T-helper 2 cell treated with Interferon-gamma antibody and Interleukin-4, amounts not matched to agents 5 μg/mL and 100 μg/mL, for 36 hours (primary cell): ENCODE measurements at regions not wholly inside any gene's neighbourhood (a gene's known extent, or its start where the extent isn't known, plus 50 kb on each side); places are given as distances from the start of the nearest gene placed in this dataset.

Source experiments
- DNase-seq: peaks from one replicate; pipeline ENCODE4 v3.0.0; 2021; ENCODE audit warnings: low spot score
- H3K27ac Mint-ChIP-seq: one replicate; pipeline ENCODE4 v1.8.0; 2021; ENCODE audit warnings: mild to moderate bottlenecking, mixed read lengths
- H3K27me3 Mint-ChIP-seq: one replicate; pipeline ENCODE4 v1.8.0; 2021; ENCODE audit warnings: low read depth, mixed read lengths
- H3K36me3 Mint-ChIP-seq: one replicate; pipeline ENCODE4 v1.8.0; 2021; ENCODE audit warnings: low read depth, mixed read lengths
- H3K4me1 Mint-ChIP-seq: one replicate; pipeline ENCODE4 v1.8.0; 2021; ENCODE audit warnings: low read depth, mixed read lengths
- H3K4me3 Mint-ChIP-seq: one replicate; pipeline ENCODE4 v1.8.0; 2022; ENCODE audit warnings: mild to moderate bottlenecking, moderate library complexity, mixed read lengths
- H3K9me3 Mint-ChIP-seq: one replicate; pipeline ENCODE4 v1.8.0; 2021; ENCODE audit warnings: mixed read lengths

- H3K27me3 Mint-ChIP-seq = peaks cover 7% of the 10 kb centered on the region
- H3K4me1 Mint-ChIP-seq = no peaks in the 10 kb centered on the region
- H3K4me3 Mint-ChIP-seq = no peak overlapping the region
- no peaks in the 10 kb centered on the region for H3K9me3 Mint-ChIP-seq
- no peak for DNase-seq
- H3K27ac Mint-ChIP-seq = no peak overlapping the region
- H3K36me3 Mint-ChIP-seq = no peaks in the 10 kb centered on the region
These were observed 89.2 kb upstream of the RAPGEF2 start for GRCh38 chr4:159013692-159014091.

DNA sequence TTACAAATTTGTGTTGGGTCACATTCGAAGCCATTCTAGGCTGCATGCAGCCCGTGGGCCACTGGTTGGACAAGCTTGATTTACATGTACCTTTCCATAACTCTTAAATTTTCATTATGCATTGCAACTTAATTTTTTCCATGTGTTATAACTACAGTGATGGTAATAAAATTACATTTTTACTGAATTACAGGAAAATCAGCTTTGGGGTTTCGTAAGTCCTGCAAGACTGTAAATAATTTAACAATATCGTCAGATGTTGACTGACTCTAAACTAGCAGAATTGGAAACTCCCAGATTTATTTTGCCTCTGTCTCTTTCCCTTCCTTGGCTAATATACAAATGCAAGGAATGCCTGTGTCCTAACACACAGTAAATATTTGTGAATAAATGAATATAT, 88.0 kb upstream of the RAPGEF2 start:
- Mint-ChIP-seq H3K9me3 (no peaks in the 10 kb centered on the region), H3K27ac (no peak overlapping the region), H3K4me3 (no peak overlapping the region), H3K4me1 (no peaks in the 10 kb centered on the region), H3K36me3 (no peaks in the 10 kb centered on the region), H3K27me3 (peaks cover 10% of the 10 kb centered on the region)
- DNase-seq = no peak

DNA sequence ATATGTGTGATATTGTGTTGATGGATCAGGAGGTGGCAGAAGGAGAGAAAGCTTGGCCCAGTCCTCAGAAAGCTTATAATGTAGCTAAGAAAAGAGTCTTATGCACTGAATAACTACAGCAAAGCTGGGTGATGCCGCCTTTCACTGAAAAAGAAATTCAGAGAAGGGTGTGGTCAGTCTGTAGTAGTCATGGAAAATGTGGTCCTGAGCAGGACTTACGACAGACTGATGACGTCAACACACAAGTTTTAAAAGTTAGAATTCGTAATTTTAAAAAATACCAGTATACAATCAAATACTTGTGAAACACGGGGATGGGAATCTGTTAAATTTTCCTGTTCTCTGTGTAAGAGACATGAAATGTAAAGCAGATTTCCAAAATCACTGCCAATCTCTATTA, 87.0 kb upstream of the RAPGEF2 start:
- H3K36me3 Mint-ChIP-seq = no peaks in the 10 kb centered on the region
- no peaks in the 10 kb centered on the region for H3K9me3 Mint-ChIP-seq
- H3K4me3 Mint-ChIP-seq = no peak overlapping the region
- no peak for DNase-seq
- peaks cover 10% of the 10 kb centered on the region for H3K27me3 Mint-ChIP-seq
- H3K4me1 Mint-ChIP-seq = no peaks in the 10 kb centered on the region
- H3K27ac Mint-ChIP-seq = no peak overlapping the region

- Mint-ChIP-seq H3K36me3 (no peaks in the 10 kb centered on the region), H3K27me3 (peaks cover 10% of the 10 kb centered on the region), H3K4me3 (no peak overlapping the region), H3K4me1 (no peaks in the 10 kb centered on the region), H3K27ac (no peak overlapping the region), H3K9me3 (no peaks in the 10 kb centered on the region)
- no peak for DNase-seq
These were observed 86.3 kb upstream of the RAPGEF2 start for GRCh38 chr4:159016593-159017024.

DNA sequence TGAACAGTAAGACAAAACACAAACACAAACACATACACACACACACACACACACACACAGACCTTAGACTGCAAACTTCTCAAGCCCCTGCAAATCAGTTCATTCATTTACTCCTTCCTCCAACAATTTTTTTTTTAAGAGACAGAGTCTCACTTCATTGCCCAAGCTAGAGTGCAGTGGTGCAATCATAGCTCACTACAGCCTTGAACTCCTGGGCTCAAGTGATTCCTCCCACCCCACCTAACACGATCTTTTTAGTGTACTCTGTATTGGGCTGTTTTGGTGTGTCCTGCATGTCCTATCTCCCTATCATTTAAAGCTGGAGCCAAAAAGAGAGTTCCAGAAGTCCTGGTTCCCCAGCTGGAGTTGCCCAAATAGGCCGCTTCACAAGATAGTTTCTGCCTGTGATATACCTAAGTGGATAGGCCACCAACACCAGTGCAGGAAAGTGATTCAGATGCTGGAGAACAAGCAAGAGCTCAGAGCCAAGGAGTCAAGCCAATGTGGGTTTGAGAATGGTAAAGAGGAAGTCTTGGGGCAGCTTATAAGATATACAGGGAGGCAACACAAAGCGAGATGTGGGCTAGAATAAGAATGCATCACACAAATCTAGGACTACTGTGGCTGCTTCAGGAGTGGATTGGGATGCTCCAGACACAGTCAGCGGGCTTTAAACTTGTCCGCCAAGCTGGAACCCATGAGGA, 85.4 kb upstream of the RAPGEF2 start:
- DNase-seq = no peak
- no peak overlapping the region for H3K4me3 Mint-ChIP-seq

DNA sequence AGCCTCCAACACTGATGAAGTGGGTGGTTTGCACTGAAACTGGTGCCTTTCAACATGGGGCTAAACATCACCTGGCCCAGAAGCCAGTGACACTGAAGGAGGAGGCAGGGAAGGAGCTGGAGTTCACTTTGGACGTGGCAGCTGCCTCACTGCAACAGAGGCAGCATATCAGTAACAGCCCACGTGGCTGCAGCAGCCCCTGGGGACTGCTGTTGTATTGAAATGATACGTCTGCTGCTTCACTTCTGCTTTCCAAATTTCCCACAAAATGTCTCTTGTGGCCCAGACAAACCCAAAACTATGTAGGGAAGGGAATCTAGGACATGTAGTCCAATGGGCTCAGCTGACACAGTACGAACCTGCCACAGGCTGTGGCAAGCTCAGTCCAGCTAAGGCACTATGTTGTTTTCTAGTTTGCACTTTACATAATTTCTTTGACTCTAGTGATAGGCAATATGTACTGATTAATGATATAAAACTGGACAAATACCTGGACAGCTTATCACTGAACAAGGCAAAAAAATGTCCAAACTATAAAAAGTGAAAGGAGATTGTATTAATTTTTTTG, 84.7 kb upstream of the RAPGEF2 start:
- Mint-ChIP-seq H3K27ac (no peak overlapping the region), H3K4me1 (no peaks in the 10 kb centered on the region), H3K36me3 (no peaks in the 10 kb centered on the region), H3K9me3 (no peaks in the 10 kb centered on the region), H3K4me3 (no peak overlapping the region), H3K27me3 (peaks cover 10% of the 10 kb centered on the region)
- no peak for DNase-seq

More for the DNA sequence above, 85.4 kb upstream of the RAPGEF2 start:
- Mint-ChIP-seq H3K36me3 (no peaks in the 10 kb centered on the region), H3K4me1 (no peaks in the 10 kb centered on the region), H3K27me3 (peaks cover 10% of the 10 kb centered on the region), H3K9me3 (no peaks in the 10 kb centered on the region), H3K27ac (no peak overlapping the region)

- Mint-ChIP-seq H3K4me1 (no peaks in the 10 kb centered on the region), H3K27me3 (peaks cover 13% of the 10 kb centered on the region), H3K4me3 (no peak overlapping the region), H3K9me3 (no peaks in the 10 kb centered on the region), H3K36me3 (no peaks in the 10 kb centered on the region), H3K27ac (no peak overlapping the region)
- DNase-seq = no peak
These were observed 83.5 kb upstream of the RAPGEF2 start for GRCh38 chr4:159019356-159019755.

- Mint-ChIP-seq H3K36me3 (no peaks in the 10 kb centered on the region), H3K27ac (no peak overlapping the region), H3K4me3 (no peak overlapping the region), H3K27me3 (peaks cover 15% of the 10 kb centered on the region), H3K9me3 (no peaks in the 10 kb centered on the region), H3K4me1 (no peaks in the 10 kb centered on the region)
- no peak for DNase-seq
These were observed 81.1 kb upstream of the RAPGEF2 start for GRCh38 chr4:159021597-159022385.

GRCh38 chr4:159023741-159024140, 79.1 kb upstream of the RAPGEF2 start:
- Mint-ChIP-seq H3K4me3 (no peak overlapping the region), H3K4me1 (no peaks in the 10 kb centered on the region), H3K27me3 (peaks cover 8% of the 10 kb centered on the region), H3K9me3 (no peaks in the 10 kb centered on the region), H3K36me3 (no peaks in the 10 kb centered on the region), H3K27ac (no peak overlapping the region)
- no peak for DNase-seq

DNA sequence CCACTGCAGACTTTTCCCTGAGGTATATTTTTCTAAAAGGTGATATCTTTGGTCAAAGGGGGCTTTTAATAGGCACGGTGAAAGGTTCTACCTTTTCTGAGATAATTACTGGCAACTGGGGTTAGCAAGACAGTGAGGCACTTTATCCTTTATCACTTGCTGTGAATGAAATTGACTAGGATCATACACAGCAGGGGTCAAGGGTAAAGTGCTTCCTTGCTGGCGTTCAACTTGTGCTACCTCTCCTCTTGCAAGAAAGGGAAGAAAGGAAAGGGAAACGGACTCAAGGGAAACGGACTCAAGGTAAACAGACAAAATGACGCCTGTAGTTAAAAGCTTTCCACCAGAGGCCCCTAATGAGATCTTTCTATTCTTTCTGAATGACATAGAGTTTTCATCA, 78.6 kb upstream of the RAPGEF2 start:
- peaks cover 10% of the 10 kb centered on the region for H3K27me3 Mint-ChIP-seq
- DNase-seq = no peak
- H3K4me3 Mint-ChIP-seq = no peak overlapping the region
- no peaks in the 10 kb centered on the region for H3K9me3 Mint-ChIP-seq
- H3K4me1 Mint-ChIP-seq = no peaks in the 10 kb centered on the region
- H3K36me3 Mint-ChIP-seq = no peaks in the 10 kb centered on the region
- H3K27ac Mint-ChIP-seq = no peak overlapping the region

DNA sequence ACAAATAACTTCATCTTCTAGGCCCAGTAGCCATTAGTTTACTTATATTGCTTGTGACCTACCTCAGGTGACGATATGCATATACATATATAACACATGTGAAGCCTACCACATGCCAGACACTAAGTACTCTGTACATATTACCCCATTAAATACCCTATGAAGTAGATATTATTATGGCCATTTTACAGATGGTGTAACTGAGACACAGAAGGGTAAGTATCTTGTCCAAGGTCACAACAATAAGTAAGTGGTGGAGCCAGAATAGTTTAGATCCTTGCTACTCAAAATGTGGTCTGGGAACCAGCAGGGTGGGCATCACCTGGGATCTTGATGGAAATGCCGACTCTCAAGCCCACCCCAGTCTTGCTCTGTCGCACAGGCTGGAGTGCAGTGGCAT, 78.1 kb upstream of the RAPGEF2 start:
- Mint-ChIP-seq H3K4me3 (no peak overlapping the region), H3K9me3 (no peaks in the 10 kb centered on the region), H3K27ac (no peak overlapping the region), H3K36me3 (no peaks in the 10 kb centered on the region), H3K4me1 (no peaks in the 10 kb centered on the region), H3K27me3 (peaks cover 7% of the 10 kb centered on the region)
- DNase-seq = no peak

GRCh38 chr4:159026329-159026728, 76.5 kb upstream of the RAPGEF2 start:
- no peaks in the 10 kb centered on the region for H3K36me3 Mint-ChIP-seq
- DNase-seq = no peak
- no peak overlapping the region for H3K27ac Mint-ChIP-seq
- H3K9me3 Mint-ChIP-seq = no peaks in the 10 kb centered on the region
- no peaks in the 10 kb centered on the region for H3K4me1 Mint-ChIP-seq
- H3K4me3 Mint-ChIP-seq = no peak overlapping the region
- H3K27me3 Mint-ChIP-seq = peaks cover 11% of the 10 kb centered on the region

DNA sequence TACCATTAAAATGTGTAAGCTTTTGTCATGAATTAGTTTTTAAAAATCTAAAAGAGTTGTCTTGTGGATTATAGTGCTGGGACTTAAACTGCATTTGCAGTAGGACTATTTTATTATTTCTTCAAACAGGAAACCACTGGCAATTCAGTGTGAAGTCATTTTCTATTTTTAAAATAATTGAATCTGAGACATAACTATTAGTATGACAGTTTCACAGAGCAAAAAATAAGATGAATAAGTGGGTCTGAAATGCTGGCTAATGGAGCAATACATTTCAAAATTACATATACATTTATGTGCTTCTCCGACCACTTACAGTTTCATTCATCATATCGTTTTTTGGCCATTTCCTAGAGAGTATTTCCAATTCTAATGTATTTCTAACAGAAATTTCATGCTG, 75.3 kb upstream of the RAPGEF2 start:
- H3K27me3 Mint-ChIP-seq = peaks cover 17% of the 10 kb centered on the region
- no peaks in the 10 kb centered on the region for H3K9me3 Mint-ChIP-seq
- DNase-seq = no peak
- H3K4me3 Mint-ChIP-seq = no peak overlapping the region
- H3K4me1 Mint-ChIP-seq = no peaks in the 10 kb centered on the region
- H3K27ac Mint-ChIP-seq = no peak overlapping the region
- H3K36me3 Mint-ChIP-seq = no peaks in the 10 kb centered on the region

GRCh38 chr4:159029481-159029880, 73.4 kb upstream of the RAPGEF2 start:
- no peak overlapping the region for H3K4me3 Mint-ChIP-seq
- no peaks in the 10 kb centered on the region for H3K9me3 Mint-ChIP-seq
- no peak for DNase-seq
- no peaks in the 10 kb centered on the region for H3K4me1 Mint-ChIP-seq
- no peaks in the 10 kb centered on the region for H3K36me3 Mint-ChIP-seq
- H3K27ac Mint-ChIP-seq = no peak overlapping the region
- H3K27me3 Mint-ChIP-seq = peaks cover 27% of the 10 kb centered on the region
